SK-N-DZ (cell line): ENCODE measurements at regions not wholly inside any gene's neighbourhood (a gene's known extent, or its start where the extent isn't known, plus 50 kb on each side); places are given as distances from the start of the nearest gene placed in this dataset.

Source experiments
- DNase-seq: peaks from one replicate; pipeline ENCODE4 v3.0.0-alpha.2; 2015; ENCODE audit warnings: low spot score

GRCh38 chr14:89613260-89614008, 196.4 kb upstream of the FOXN3 start:
- DNase-seq, result no peak

GRCh38 chr14:89609500-89610100, 192.6 kb upstream of the FOXN3 start:
- no peak for DNase-seq

GRCh38 chr14:89607453-89607852, 190.4 kb upstream of the FOXN3 start:
- no peak for DNase-seq

GRCh38 chr14:89603938-89604480, 187.0 kb upstream of the FOXN3 start:
- DNase-seq, result no peak

GRCh38 chr14:89600950-89601826, 184.2 kb upstream of the FOXN3 start:
- peak; percentile 31 for DNase-seq

- DNase-seq, result no peak
Observed at GRCh38 chr14:89600029-89600428, 183.0 kb upstream of the FOXN3 start.

GRCh38 chr14:89598548-89599186, 181.6 kb upstream of the FOXN3 start:
- DNase-seq, result no peak

GRCh38 chr14:89592961-89593360, 175.9 kb upstream of the FOXN3 start:
- DNase-seq, result no peak

GRCh38 chr14:89589400-89590118, 172.5 kb upstream of the FOXN3 start:
- no peak for DNase-seq

GRCh38 chr14:89588840-89589296, 171.8 kb upstream of the FOXN3 start:
- no peak for DNase-seq

- no peak for DNase-seq
Observed at GRCh38 chr14:89588016-89588415, 171.0 kb upstream of the FOXN3 start.

- no peak for DNase-seq
Observed at GRCh38 chr14:89587136-89587420, 170.0 kb upstream of the FOXN3 start.

- no peak for DNase-seq
Observed at GRCh38 chr14:89586258-89587135, 169.5 kb upstream of the FOXN3 start.

- no peak for DNase-seq
Observed at GRCh38 chr14:89578156-89578555, 161.1 kb upstream of the FOXN3 start.

- DNase-seq, result no peak
Observed at GRCh38 chr14:89576960-89577359, 159.9 kb upstream of the FOXN3 start.

- peak; percentile 32 for DNase-seq
Observed at GRCh38 chr14:89576145-89576927, 159.3 kb upstream of the FOXN3 start.

- DNase-seq, result no peak
Observed at GRCh38 chr14:89575386-89576061, 158.5 kb upstream of the FOXN3 start.

- no peak for DNase-seq
Observed at GRCh38 chr14:89574420-89574819, 157.4 kb upstream of the FOXN3 start.

- no peak for DNase-seq
Observed at GRCh38 chr14:89573399-89573657, 156.3 kb upstream of the FOXN3 start.
